GM23248 (cell line): ENCODE measurements at regions not wholly inside any gene's neighbourhood (a gene's known extent, or its start where the extent isn't known, plus 50 kb on each side); places are given as distances from the start of the nearest gene placed in this dataset.

Source experiments
- EZH2 ChIP-seq: fragments of 200-600 bp; sonication (generic); IDR thresholded peaks from 2 replicates; pipeline ENCODE4 v1.6.1; 2018; ENCODE audit warnings: antibody characterized with exemption, mild to moderate bottlenecking; ENCODE audit not compliant: insufficient read depth, poor library complexity, severe bottlenecking
- EZH2phosphoT487 ChIP-seq: fragments of 200-600 bp; sonication (generic); IDR thresholded peaks from 2 replicates; pipeline ENCODE4 v1.6.1; 2018; ENCODE audit warnings: antibody characterized with exemption, moderate library complexity, mild to moderate bottlenecking, low read depth; ENCODE audit not compliant: insufficient read depth

GRCh38 chr3:193955719-193956118, 180.2 kb upstream of the HES1 start:
- TF ChIP-seq EZH2 (no peak), EZH2phosphoT487 (no peak)
